ENCODE measurements at regions not wholly inside any gene's neighbourhood (a gene's known extent, or its start where the extent isn't known, plus 50 kb on each side); places are given as distances from the start of the nearest gene placed in this dataset.

DNA sequence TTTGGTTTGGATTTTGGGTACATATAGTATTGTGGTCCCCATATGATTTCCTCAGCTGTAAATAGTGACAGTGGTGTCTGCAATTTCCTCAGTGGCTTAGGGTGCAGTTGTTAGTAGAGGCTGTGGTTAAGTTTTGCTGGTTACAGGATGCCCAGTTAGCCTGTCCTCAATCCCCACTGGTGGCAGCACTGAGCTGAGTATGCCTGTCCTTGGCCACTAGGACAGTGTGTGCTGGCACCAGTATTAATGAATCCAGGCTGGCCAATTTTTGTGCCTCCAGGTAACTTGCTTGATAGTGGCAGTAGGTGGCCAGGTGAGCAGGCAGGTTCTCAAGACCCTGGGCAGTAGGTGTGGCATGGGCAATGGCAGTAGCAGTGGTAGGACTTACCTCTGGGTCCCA lies 973.1 kb downstream of the TMEM182 start:
- no peaks in the 10 kb centered on the region for H3K79me2 ChIP-seq (ENCODE audit: control insufficient read depth, insufficient read depth, low read length)
- H3K4me3 ChIP-seq (replicated peaks in 1 of 4; ENCODE audit: control extremely low read depth in 1 of 4, insufficient read depth in 1 of 4, low read depth in 3 of 4, low read length in 4 of 4) = no peak overlapping the region
- no peaks in the 10 kb centered on the region for H4K20me1 ChIP-seq (ENCODE audit: control insufficient read depth, extremely low read depth, insufficient read depth, low read length)
- H2AFZ ChIP-seq (ENCODE audit: low read length) = no peak overlapping the region
- no peak overlapping the region for H3K27ac ChIP-seq (ENCODE audit: insufficient read depth, low read length)
- DNase-seq (ENCODE audit: low read depth in 2 of 2) = no peak
- TF ChIP-seq, protein P1, sequence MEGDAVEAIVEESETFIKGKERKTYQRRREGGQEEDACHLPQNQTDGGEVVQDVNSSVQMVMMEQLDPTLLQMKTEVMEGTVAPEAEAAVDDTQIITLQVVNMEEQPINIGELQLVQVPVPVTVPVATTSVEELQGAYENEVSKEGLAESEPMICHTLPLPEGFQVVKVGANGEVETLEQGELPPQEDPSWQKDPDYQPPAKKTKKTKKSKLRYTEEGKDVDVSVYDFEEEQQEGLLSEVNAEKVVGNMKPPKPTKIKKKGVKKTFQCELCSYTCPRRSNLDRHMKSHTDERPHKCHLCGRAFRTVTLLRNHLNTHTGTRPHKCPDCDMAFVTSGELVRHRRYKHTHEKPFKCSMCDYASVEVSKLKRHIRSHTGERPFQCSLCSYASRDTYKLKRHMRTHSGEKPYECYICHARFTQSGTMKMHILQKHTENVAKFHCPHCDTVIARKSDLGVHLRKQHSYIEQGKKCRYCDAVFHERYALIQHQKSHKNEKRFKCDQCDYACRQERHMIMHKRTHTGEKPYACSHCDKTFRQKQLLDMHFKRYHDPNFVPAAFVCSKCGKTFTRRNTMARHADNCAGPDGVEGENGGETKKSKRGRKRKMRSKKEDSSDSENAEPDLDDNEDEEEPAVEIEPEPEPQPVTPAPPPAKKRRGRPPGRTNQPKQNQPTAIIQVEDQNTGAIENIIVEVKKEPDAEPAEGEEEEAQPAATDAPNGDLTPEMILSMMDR (conservative IDR thresholded peaks at IDR 0.05 in 1 of 2, IDR thresholded peaks at IDR 0.05 in 1 of 2; ENCODE audit: low read depth in 1 of 2, low read length in 2 of 2) = no peak
- TF ChIP-seq EZH2 (IDR thresholded peaks at IDR 0.05; ENCODE audit: low read length, missing control alignments) = no peak
- H3K9ac ChIP-seq (ENCODE audit: insufficient read depth, low read length) = no peak overlapping the region
- H3K9me3 ChIP-seq (ENCODE audit: control insufficient read depth, insufficient read depth, low read depth, low read length) = no peaks in the 10 kb centered on the region
- no peak overlapping the region for H3K4me2 ChIP-seq (ENCODE audit: extremely low read depth, insufficient read depth, low read length)
- no peaks in the 10 kb centered on the region for H3K4me1 ChIP-seq (ENCODE audit: control insufficient read depth, extremely low read depth, insufficient read depth, low read length)
- H3K36me3 ChIP-seq (ENCODE audit: control insufficient read depth, insufficient read depth, low read length) = no peaks in the 10 kb centered on the region
- H3K27me3 ChIP-seq (ENCODE audit: control insufficient read depth, insufficient read depth, low read length) = no peaks in the 10 kb centered on the region

DNA sequence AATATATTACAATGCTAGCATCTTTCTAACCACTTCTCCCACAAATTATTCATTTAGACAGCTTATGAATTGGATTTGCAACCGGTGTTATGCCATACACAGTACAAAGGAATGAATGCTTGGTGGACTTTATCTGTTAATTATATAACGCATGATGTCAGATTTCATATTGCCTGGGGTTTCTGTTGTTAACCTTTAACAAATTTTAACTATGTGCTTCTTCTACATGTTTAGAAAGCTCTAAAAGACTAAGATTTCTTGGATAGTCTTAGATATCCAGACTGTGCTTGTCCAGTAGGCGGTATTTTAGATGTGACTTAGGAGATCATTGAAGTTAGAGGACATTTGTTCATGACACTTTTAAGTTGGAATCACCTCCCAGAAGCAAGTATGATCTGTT lies 976.3 kb downstream of the TMEM182 start:
- TF ChIP-seq EZH2 (IDR thresholded peaks at IDR 0.05; ENCODE audit: low read length, missing control alignments) = no peak
- TF ChIP-seq, protein P1 (conservative IDR thresholded peaks at IDR 0.05 in 1 of 2, IDR thresholded peaks at IDR 0.05 in 1 of 2; ENCODE audit: low read depth in 1 of 2, low read length in 2 of 2) = no peak
- Histone ChIP-seq H2AFZ (ENCODE audit: low read length) (no peak overlapping the region), H3K4me1 (ENCODE audit: control insufficient read depth, extremely low read depth, insufficient read depth, low read length) (no peaks in the 10 kb centered on the region), H4K20me1 (ENCODE audit: control insufficient read depth, extremely low read depth, insufficient read depth, low read length) (no peaks in the 10 kb centered on the region), H3K4me3 (replicated peaks in 1 of 4; ENCODE audit: control extremely low read depth in 1 of 4, insufficient read depth in 1 of 4, low read depth in 3 of 4, low read length in 4 of 4) (no peak overlapping the region), H3K36me3 (ENCODE audit: control insufficient read depth, insufficient read depth, low read length) (no peaks in the 10 kb centered on the region), H3K27me3 (ENCODE audit: control insufficient read depth, insufficient read depth, low read length) (no peaks in the 10 kb centered on the region), H3K79me2 (ENCODE audit: control insufficient read depth, insufficient read depth, low read length) (no peaks in the 10 kb centered on the region), H3K27ac (ENCODE audit: insufficient read depth, low read length) (no peak overlapping the region), H3K9me3 (ENCODE audit: control insufficient read depth, insufficient read depth, low read depth, low read length) (no peaks in the 10 kb centered on the region), H3K4me2 (ENCODE audit: extremely low read depth, insufficient read depth, low read length) (no peak overlapping the region), H3K9ac (ENCODE audit: insufficient read depth, low read length) (no peak overlapping the region)
- DNase-seq (ENCODE audit: low read depth in 2 of 2) = no peak

DNA sequence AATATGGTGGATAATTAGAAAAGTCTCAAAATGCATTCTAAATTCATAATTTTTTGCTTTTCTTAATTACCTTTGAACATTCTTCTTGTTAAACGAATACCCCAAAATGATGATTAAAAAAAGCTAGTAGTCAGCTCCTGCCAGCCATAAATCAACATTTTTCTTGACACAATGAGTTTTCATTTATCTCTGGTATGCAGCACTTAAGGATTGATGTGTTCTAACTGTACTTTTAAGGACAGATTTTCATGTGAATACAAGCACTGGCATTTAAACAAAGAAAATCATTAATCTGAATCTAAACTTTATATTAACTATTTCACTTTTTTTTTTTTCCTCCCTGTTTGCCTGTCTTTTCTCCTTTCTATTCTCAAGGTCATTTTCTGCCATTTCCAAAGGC lies 976.8 kb downstream of the TMEM182 start:
- Histone ChIP-seq H3K9me3 (ENCODE audit: control insufficient read depth, insufficient read depth, low read depth, low read length) (no peaks in the 10 kb centered on the region), H3K27ac (ENCODE audit: insufficient read depth, low read length) (no peak overlapping the region), H3K79me2 (ENCODE audit: control insufficient read depth, insufficient read depth, low read length) (no peaks in the 10 kb centered on the region), H3K9ac (ENCODE audit: insufficient read depth, low read length) (no peak overlapping the region), H3K27me3 (ENCODE audit: control insufficient read depth, insufficient read depth, low read length) (no peaks in the 10 kb centered on the region), H3K36me3 (ENCODE audit: control insufficient read depth, insufficient read depth, low read length) (no peaks in the 10 kb centered on the region), H3K4me3 (replicated peaks in 1 of 4; ENCODE audit: control extremely low read depth in 1 of 4, insufficient read depth in 1 of 4, low read depth in 3 of 4, low read length in 4 of 4) (no peak overlapping the region), H2AFZ (ENCODE audit: low read length) (no peak overlapping the region), H4K20me1 (ENCODE audit: control insufficient read depth, extremely low read depth, insufficient read depth, low read length) (no peaks in the 10 kb centered on the region), H3K4me2 (ENCODE audit: extremely low read depth, insufficient read depth, low read length) (no peak overlapping the region), H3K4me1 (ENCODE audit: control insufficient read depth, extremely low read depth, insufficient read depth, low read length) (no peaks in the 10 kb centered on the region)
- no peak for TF ChIP-seq EZH2 (IDR thresholded peaks at IDR 0.05; ENCODE audit: low read length, missing control alignments)
- TF ChIP-seq, protein P1 (conservative IDR thresholded peaks at IDR 0.05 in 1 of 2, IDR thresholded peaks at IDR 0.05 in 1 of 2; ENCODE audit: low read depth in 1 of 2, low read length in 2 of 2) = no peak
- DNase-seq (ENCODE audit: low read depth in 2 of 2) = no peak

Measured in fibroblast of lung (primary cell).